ENCODE measurements at regions not wholly inside any gene's neighbourhood (a gene's known extent, or its start where the extent isn't known, plus 50 kb on each side); places are given as distances from the start of the nearest gene placed in this dataset.

DNA sequence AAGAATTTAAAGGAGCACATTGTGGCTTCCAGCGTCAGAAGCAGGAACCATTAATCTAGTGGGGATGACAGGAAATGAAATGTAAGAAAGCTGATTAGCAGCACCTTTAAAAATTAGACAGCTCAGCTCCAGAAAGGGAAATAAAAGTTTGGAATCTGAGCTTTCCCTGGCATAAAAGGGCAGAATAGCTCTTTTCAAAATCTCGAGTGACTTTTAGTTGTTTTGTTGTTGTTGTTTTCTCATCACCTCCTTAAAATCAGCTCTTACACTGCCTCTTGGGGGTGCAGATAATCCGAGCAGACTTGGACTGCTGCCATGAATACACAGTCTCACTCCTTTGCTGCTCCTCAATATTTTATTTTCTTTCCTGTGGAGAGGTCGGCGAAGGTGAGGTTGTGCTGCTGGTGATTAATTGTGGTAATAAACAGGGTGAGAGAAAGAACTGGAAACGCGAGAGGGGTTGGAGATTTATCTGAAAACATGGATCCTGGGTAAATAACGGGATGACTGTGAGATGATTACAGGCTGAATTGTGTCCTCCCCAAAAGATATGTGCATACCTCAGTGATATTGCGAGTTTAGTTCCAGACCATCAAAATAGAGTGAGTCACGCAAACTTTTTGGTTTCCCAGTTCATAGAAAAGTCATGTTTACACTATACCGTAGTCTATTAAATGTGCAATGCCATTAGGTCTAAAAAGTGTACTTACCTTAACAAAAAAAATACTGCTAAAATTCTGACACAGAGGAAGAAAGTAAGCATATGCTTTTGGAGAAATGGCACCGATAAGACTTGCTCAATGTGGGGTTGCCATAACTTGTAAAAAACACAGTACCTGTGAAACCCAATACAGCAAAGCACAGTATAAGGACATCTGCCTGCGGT, 787.7 kb downstream of the UQCRFS1 start:
- no peak for DNase-seq

DNA sequence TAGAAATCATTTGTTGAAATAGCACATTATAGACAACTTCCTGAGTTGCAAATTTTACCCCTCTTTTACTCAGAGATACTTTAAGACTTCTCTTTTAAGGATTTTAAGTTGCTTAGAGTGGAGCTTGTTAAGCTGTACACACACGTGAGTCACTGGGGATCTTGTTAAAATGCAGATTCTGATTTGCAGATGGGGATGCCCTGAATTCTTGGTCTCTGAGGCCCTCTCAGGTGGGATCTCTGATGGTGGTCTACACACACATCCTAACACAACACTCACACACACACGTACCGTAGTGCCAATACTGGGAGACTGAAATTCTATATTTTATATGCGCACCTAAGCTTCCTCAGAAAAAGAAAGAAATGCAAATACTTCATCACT, 788.3 kb downstream of the UQCRFS1 start:
- no peak for DNase-seq

DNA sequence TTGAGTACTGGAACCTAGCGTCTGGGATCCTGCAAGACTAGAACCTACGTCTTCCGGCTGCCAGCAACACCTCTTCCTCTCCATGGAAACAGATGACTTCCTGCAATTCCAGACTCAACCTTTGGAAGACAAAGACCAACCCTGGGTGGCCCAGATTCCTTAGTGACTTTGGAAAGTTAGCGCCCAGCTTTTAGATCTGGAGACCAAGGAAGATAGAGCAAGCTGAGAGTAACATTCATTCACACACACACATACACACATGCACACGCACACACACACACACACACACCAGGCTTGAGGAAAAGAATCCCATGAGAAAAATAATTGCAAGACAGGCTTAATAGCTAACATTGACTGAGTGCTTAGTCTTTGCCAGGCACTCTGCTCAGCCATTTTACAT, 788.9 kb downstream of the UQCRFS1 start:
- DNase-seq: no peak

DNA sequence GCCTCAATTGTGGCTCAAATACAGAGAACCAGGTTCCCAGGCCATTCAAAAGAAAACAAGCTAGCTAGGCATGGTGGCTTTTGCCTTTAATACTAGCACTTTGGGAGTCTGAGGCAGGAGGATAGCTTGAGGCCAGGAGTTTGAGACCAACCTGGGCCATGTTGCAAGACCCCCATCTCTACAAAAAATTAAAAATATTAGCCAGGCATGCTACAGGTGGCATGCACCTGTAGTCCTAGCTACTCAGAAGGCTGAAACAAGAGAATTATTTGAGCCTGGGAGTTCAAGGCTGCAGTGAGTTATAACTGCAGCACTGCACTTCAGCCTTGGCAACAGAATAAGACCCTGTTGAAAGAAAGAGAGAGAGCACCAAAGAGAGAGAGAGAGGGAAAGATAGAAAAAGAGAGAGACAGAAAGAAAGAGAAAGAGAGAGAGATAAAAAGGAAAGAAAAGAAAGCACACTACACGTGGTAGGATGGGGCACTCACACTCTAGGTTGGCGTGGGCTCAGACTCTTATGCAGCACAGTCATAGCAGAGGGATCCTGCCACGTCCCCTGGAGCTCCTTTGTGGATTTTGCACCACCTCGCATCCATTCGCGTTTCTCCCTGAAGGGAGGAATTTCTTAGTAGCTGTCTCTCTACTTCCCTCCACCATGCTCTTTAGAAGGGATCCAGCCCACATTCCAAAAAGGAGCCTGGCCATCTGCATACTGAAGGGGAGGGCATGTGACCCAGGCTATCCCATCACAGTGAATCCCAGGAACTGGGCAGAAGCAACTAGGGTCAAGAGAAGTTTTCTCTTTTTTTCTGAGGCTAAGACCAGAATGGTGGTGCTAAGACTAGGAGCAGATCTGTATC, 789.9 kb downstream of the UQCRFS1 start:
- DNase-seq: no peak

DNA sequence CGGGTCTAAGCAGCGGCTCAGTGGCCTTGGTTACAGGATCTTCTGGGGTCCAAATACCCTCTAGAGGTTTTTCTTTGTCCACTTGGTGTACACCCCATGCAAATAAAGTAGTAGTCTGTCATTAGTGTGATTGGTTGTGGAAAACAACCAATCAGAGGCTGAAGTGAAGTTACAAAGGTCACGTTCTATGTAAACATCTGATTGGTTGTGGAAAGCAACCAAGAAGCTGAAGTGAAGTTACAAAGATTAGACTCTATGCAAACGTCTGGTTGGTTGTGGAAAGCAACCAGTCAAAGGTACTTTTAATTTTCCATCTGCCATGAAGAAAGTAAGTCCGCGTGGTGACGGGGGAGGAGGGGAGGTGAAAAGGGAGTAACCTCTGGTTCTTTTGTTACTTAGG, 790.9 kb downstream of the UQCRFS1 start:
- no peak for DNase-seq

DNA sequence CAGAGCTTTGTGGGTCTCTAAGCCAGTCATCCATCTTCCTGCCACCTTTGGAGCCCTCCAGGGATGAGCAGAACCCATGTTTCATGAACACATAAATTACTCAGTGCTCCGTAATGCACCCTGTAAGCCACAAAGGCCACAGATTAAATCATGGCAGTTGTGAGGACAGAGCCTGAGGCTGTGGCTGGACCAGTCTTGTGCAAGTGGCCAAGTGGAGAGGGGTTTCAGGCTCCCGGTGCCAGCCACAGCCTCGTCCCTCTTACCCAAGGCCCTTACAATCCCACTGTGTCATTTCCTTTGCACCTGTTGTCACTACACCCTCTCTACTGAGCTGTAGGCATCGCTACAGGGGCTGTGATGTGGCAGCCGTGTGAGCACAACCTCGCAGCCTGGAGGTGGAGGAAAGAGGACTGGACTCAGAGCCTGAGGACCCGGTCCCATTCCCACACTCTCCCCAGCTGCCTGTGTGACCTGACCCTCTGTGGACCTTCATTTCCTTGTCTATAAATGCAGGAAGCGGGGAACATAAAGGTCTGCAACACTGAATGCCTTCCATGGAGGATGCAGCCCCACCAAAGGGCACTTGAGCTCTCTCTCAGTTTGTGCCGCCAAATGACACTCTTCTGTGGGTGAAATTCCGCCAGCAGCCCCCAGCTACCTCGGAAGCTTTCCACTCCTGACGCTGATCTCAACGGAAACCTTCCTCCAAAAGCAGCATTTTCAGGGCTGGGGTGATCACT, 792.0 kb downstream of the UQCRFS1 start:
- DNase-seq: no peak

DNA sequence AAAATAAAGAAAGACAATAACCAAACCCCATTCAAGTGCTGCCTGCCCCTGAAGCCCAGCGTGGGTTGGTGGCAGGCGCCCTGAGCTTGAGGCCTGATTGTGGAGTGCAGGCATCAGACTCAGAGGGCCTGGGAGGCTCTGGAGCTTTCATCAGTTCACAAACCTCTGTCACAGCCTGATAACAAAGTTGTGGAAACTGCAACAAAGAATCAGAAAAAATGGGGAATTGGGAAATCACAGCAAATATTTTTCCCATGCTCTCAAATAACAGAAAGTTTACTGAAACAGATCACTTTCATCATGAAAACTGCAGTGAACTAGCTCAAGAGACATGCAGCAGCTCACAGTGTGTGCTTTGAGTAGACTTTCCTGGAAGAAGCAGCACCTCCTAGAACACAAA, 793.6 kb downstream of the UQCRFS1 start:
- DNase-seq: no peak

DNA sequence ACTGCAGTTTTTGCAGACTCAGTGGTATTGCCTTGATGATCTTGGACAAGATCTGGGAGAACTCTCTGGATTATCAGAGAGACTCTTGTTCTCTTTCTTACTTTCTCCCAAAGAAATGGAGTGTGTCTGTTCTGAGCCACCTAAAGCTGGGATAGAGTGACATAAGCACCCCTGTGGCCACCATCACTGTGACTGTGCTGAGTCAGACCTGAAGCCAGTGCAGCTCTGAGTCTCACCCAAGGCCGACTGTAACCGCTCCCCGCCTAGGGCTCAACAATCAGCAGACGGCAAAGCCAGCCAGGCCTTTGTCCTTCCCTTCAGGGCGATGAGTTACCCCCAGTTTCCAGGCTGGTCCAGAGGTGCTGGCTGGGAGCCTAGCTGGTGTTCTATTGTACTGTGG, 795.6 kb downstream of the UQCRFS1 start:
- DNase-seq: no peak

DNA sequence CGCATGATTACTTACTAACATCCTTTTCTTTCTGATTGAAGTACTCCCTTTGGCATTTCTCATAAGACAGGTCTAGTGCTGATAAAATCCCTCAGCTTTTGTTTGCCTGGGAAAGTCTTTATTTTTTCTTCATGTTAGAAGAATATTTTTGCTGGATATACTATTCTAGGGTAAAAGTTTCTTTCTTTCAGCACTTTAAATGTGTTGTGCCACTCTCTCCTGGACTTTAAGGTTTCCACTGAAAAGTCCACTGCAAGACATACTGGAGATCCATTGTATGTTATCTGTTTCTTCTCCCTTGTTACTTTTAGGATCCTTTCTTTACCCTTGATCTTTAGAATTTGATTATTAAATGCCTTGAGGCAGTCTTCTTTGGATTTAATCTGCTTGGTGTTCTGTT, 796.7 kb downstream of the UQCRFS1 start:
- DNase-seq: no peak

DNA sequence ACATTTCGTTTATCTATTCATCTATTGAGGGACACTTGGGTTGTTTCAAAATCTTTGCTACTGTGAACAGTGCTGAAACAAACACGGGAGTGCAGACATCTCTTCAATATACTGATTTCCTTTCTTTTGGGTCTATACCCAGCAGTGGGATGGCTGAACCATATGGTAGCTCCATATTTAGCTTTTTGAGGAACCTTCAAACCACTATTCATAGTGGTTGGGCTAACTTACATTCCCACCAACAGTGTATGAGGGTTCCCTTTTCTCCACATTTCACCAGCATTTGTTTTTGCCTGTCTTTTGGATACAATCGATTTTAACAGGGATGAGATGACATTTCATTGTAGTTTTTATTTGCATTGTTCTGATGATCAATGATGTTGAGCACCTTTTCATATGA, 798.2 kb downstream of the UQCRFS1 start:
- DNase-seq: no peak

DNA sequence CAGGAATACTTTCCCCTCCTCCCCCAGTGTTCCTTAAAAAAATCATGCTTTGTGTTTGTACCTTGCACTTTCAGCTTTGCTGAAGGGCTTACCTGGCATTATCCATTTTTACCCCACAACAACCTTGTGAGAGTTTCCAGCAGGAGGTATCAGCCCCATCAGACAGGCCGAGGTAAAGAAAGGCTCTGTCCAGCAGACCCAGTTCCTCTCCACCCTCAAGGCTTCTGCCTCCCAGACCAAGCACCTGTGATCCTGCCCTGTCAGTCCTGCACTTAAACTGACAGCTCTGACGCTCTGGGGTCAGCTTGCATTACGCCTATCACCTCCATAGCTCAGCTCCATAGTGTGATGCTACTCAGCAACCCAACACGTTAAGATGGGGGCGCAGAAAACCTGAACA, 803.1 kb downstream of the UQCRFS1 start:
- no peak for DNase-seq

DNA sequence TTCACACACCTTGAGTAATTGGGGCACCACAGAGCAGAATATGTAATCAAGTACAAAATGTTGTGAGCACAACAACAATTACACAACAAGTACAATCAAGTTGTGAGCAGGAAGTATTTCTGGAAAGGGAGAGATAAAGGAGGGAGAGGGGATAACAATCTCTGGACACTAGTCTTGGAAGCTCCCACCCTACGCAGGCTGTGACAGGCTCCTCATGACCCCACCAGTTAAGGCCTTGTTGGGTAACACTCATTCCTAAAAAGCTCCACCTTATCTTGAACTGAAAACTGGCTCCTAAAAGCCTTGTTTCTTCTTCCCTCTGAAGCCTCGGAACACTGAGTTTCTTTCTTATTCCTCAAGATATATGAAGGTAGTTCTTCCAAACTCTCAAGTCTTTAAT, 806.0 kb downstream of the UQCRFS1 start:
- DNase-seq: no peak

DNA sequence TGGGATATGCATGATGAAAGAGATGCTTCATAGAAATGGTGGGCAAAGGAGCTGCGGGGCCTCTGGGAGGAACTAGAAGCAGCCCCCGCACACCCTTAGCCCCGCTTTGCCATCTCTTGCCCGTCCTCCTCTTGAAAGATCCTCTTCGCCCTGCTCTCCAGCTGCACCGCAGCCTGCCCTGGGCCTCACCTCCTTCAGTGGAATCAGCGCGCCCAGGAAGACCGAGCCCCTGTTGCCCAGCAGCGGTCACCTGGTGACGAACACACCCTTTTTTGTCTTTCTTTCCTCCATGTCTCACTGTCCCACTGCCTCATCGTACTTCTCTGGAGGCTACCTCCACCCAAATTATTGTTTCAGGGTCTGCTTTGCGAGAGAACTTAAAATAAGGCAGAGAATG, 807.6 kb downstream of the UQCRFS1 start:
- DNase-seq: no peak

DNA sequence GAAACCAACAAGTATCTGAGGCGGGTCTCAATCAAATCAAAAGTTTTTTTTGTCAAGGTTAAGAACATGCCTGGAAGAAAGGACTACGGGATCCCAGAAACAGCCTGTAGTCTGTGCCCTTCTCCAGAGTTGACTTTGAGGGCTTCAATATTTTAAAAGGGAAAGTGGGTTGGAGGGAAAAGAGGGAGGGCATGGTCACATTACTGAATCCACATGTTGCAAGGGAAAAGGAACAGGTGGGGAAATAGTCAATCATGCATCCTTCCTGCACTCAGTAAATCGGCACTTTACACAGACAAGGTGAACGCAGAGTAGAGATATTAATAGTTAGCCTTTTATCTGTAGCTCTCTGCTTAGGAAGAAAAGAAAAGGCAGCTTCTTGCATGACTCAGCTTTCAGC, 808.5 kb downstream of the UQCRFS1 start:
- DNase-seq: no peak

DNA sequence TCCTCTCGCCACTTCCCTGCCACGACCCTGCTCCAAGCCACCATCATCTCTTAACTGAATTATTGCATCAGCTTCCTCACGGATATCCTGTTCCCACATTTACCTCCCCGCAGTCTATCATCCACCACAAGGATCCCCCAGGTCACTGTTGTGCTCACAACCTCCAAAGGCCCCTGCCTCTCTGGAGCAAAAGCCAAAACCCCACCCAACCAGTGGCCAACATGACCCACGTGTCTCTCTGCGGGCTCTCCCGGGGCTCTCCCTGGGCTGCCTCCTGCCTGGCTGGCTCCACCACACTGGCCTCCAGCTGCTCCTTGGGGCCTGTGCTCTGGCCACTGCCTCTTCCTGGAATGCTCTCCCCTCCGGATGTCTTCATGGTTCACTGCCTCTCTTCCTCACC, 809.3 kb downstream of the UQCRFS1 start:
- no peak for DNase-seq

DNA sequence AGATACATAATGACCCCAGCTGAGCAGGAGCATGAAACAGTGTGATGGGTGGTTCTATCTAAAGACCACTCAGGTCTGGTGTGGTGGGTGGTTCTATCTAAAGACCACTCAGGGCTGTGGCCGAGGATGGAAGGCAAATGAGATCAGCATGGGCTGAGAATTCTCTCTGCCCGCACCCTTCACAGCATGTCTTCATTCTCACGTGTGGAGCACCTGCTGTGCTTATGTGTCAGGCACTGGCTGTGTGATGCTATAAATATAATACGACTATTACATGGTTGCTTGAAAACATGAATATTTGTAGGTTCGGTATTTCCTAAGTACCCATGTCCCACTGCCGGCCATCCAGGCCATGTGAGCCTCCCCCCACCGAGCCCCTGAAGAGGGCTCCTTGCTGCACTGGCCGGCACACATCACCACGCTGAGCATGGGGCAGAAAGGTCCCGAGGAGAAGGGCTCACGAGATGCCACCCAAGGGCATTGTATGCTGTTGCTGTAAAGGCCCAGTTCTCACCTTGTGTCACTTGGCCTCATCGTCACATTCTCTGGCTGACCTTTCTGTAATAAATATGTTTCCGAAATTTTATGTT, 810.2 kb downstream of the UQCRFS1 start:
- DNase-seq: no peak

DNA sequence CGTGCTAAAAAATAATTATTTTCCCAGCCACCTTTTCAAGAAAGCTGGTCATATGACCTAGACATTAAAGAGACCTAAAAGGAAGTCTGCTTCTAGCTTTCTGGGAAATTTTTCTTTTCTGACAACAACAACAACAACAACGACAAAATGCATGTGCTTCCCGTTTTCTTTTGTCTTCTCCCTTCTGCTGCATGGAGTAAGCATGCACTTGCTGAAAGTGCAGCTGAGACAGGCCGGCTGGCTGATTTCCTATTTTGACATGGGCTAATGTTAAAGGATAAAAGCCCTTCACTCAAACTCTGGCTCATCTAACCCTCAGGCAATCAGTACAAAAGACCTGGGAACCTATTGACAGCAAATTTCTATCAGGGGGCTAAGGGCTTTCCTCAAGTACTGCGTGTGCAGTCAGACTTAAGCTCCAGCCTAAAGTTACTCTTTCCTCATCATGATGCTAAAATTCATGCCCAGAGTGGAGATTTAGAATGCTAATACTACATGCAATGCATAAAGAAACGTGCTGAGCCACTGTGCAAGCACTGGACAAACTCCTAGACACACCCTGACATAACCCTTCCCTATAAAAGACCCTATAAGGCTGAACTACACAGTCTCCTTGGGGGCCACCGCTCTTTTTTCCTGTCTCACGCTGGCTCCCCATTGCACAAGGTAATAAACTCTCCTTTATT, 811.1 kb downstream of the UQCRFS1 start:
- no peak for DNase-seq

DNA sequence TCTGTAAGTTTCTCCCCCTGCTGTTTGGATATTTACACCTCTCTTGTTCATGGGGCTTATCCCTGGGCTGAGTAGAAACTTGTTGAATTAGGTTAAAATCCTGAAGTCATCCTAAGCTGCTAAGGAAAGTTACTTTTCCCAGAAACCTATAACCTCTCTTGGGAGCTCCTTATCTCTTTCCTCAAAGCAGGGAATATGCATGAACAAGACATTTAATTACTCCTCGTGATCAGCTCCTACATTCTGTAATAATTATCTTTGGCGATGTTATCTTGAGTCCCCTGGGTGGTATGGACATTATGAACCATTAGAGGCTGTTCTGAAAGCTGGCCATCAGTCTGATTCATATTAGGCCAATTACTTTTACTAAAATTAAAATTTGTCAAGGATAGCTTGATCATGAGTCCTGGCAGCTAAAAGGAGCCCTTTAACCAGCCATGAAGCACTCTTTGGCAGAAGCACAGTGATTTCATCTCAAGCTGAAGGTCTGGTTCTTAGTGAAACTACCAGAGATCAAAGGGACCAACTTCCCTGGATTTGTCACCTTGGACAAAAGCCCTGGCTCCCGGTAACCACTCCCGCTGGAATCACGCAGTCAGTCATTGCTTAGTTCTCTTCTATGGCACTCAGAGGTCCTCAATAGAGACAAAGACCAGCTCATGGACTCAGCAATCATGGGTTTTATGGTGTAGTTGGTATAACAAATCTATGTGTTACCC, 811.8 kb downstream of the UQCRFS1 start:
- DNase-seq: no peak

DNA sequence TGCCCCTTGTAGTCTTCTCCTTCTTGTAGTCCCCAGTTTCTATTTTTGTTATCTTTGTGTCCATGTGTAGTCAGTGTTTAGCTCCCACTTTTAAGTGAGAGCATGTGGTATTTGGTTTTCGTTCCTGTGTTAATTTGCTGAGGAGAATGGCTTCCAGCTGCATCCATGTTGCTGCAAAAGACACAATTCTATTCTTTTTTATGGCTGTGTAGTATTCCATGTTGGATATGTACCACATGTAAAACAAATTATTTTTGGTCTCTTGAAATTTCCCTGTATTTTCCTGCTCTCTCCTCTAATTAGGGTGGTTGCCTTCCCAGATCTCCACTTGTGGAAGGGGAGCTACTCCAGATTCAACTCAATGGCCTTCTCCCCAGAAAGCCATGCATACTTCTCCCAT, 813.8 kb downstream of the UQCRFS1 start:
- no peak for DNase-seq

DNA sequence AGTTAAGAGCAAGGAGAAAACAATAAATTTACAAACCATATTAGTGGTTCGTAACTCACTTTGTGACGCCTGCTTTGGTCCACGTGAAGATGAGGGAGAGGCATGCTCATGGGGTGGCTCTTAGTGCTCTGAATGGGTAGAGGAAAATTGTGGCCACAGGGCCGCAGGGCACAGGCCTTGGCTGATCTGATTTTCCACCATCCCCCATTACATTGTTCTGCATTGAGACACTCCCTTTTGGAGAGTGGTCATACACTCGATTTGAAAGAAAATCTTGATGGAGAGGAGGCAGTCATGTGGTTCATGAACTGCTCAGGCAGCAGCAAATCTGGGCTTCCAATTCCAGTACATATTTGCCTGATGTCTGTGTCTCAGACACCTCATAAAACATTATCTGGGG, 815.2 kb downstream of the UQCRFS1 start:
- no peak for DNase-seq

DNA sequence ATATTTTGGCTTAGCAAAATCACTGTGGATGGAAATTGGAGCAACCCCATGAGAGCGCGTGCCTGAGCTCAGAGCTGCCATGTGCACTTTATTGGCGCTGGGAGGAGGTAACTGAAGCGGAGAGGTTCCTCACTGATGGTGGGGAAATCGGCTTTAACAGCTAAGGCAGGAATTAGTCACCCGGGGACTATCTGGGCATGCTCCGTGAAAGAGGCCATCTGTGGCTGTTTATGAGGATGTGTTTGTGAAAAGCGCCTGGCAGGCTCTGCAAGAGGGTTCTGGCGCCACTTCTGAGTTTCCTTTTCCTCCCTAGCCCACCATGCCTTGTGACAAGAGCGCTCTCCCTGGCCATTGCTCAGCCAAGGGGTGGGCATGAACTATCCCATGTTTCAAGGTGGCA, 815.6 kb downstream of the UQCRFS1 start:
- DNase-seq: no peak

DNA sequence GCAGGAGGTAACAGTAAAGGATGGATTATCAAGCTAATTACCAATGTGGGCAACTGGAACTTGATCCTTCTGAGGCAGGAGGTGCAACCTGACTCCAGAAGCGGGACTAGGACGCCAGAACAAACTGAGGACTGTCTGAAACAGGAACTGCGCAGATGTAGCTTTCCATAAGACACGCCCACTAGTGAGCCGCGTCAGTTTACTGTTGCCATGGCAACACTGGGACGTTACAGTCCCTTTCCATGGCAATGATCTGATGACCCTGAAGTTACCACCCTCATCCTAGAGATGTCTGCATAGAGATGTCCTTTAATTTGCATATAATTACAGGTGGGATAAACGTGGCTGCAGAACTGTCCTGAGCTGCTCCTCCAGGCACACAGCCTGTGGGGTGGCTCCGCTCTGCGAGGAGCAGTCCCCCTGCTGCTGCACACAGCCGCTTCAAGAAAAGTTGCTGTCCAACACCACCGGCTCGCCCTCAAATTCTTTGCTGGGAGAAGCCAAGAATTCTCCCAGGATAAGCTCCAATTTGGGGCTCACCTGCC, 816.6 kb downstream of the UQCRFS1 start:
- no peak for DNase-seq
